Nephron progenitor cell (in vitro differentiated cells): ENCODE measurements at regions not wholly inside any gene's neighbourhood (a gene's known extent, or its start where the extent isn't known, plus 50 kb on each side); places are given as distances from the start of the nearest gene placed in this dataset.
A peak's percentile ranks its signal among the peaks of the same experiment; 100 is the strongest.

Experiments
- DNase-seq: peaks from one replicate; pipeline ENCODE4 v3.0.0; 2021
- H3K27ac Mint-ChIP-seq: 2 replicates; pipeline ENCODE4 v1.8.0; 2021; ENCODE audit warnings: mild to moderate bottlenecking, moderate library complexity, mixed read lengths
- H3K27me3 Mint-ChIP-seq: 2 replicates; pipeline ENCODE4 v1.8.0; 2021; ENCODE audit warnings: mild to moderate bottlenecking, low read depth, mixed read lengths; ENCODE audit not compliant: poor library complexity
- H3K36me3 Mint-ChIP-seq: 2 replicates; pipeline ENCODE4 v1.8.0; 2021; ENCODE audit warnings: low read depth, mixed read lengths
- H3K4me1 Mint-ChIP-seq: 2 replicates; pipeline ENCODE4 v1.8.0; 2021; ENCODE audit warnings: mixed read lengths
- H3K4me3 Mint-ChIP-seq: 2 replicates; pipeline ENCODE4 v1.8.0; 2021; ENCODE audit warnings: mild to moderate bottlenecking, moderate library complexity, mixed read lengths
- H3K9me3 Mint-ChIP-seq: 2 replicates; pipeline ENCODE4 v1.8.0; 2021; ENCODE audit warnings: mild to moderate bottlenecking, moderate library complexity, mixed read lengths
- TF ChIP-seq, protein P1 (sequence below): fragments of 200-600 bp; sonication (generic); IDR thresholded peaks from 2 replicates; pipeline ENCODE4 v1.5.0; 2021; ENCODE audit warnings: antibody characterized with exemption

DNA sequence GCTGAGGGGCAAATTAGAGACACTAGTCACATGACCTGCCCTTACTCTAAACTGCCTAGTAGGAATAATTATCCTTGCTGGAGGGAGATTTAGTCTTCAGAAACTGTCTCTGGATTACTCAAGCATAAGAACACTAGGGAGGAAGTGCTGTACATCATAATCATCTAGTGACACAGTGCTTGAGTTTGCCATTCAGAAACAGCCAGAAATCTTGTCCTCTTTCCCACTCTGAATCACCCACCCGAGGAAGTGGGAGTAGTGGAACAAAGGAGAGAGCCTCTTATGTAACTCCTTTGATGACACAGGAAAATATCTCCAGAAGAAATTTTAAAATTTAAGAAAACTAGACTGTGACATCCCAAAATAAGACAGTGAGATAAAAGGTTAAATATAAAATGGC lies 69.3 kb upstream of the PCDH19 start:
- no peak for DNase-seq
- TF ChIP-seq, protein P1, sequence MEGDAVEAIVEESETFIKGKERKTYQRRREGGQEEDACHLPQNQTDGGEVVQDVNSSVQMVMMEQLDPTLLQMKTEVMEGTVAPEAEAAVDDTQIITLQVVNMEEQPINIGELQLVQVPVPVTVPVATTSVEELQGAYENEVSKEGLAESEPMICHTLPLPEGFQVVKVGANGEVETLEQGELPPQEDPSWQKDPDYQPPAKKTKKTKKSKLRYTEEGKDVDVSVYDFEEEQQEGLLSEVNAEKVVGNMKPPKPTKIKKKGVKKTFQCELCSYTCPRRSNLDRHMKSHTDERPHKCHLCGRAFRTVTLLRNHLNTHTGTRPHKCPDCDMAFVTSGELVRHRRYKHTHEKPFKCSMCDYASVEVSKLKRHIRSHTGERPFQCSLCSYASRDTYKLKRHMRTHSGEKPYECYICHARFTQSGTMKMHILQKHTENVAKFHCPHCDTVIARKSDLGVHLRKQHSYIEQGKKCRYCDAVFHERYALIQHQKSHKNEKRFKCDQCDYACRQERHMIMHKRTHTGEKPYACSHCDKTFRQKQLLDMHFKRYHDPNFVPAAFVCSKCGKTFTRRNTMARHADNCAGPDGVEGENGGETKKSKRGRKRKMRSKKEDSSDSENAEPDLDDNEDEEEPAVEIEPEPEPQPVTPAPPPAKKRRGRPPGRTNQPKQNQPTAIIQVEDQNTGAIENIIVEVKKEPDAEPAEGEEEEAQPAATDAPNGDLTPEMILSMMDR, result no peak
- H3K4me3 Mint-ChIP-seq, result no peak overlapping the region
- peaks cover 6% of the 10 kb centered on the region for H3K9me3 Mint-ChIP-seq
- no peaks in the 10 kb centered on the region for H3K36me3 Mint-ChIP-seq
- H3K4me1 Mint-ChIP-seq, result peaks cover 39% of the 10 kb centered on the region
- H3K27ac Mint-ChIP-seq, result no peak overlapping the region
- H3K27me3 Mint-ChIP-seq, result peaks cover 2% of the 10 kb centered on the region

DNA sequence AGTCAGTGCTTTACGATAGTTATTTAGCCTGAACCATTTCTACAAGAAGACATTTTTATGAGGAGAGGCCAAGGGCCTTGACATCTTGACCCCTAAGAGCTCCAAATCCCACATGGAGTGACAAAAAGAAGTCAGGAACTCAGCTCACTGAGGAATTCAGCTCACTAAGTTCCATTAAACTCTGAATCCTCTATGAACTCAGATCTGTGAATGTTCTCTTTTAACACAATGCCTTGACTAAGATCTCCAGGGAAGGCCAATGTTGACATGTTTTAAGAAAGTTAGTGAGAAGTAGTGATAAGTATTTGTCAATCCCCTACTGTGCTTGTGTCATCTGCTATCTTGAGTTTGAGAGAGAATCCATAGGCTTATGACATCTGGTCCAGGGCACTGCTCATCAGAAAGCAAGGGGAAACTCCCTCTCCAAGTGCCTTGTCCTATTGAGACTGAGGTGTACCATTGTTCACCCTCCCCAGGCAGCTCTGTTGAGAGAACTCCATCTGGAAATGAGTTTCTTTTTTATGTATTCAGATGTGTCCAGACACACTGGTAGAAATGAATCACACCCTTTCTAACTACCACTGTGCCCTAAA lies 68.7 kb upstream of the PCDH19 start:
- TF ChIP-seq, protein P1, result no peak
- H3K4me3 Mint-ChIP-seq, result peak overlapping the region; percentile 7

DNA sequence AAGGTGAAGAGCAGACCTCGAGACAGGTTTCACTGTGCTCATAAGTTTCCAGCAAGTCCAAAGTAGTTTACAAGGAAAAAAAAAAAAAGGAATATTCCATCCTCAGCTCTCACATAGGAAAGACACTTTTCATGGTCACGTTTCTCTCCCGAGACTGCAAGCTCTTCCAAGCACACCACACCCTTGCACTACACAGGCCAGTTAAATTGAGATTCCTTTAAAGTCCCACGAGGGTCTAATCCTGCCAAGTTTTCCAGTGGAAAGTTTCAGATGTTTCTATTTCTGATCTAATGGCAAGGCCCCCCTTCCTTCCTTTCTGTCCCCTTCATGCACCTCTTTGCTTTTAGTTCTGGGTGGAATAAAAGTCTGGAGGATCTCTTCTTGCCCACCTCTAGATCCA lies 67.9 kb upstream of the PCDH19 start:
- peaks cover 9% of the 10 kb centered on the region for H3K9me3 Mint-ChIP-seq
- H3K36me3 Mint-ChIP-seq, result no peaks in the 10 kb centered on the region
- peaks cover 2% of the 10 kb centered on the region for H3K27me3 Mint-ChIP-seq
- TF ChIP-seq, protein P1, result no peak
- no peak for DNase-seq
- peaks cover 39% of the 10 kb centered on the region for H3K4me1 Mint-ChIP-seq
- H3K4me3 Mint-ChIP-seq, result no peak overlapping the region
- H3K27ac Mint-ChIP-seq, result no peak overlapping the region

More for the DNA sequence above, 68.7 kb upstream of the PCDH19 start:
- H3K4me1 Mint-ChIP-seq, result peaks cover 39% of the 10 kb centered on the region
- peaks cover 2% of the 10 kb centered on the region for H3K27me3 Mint-ChIP-seq
- peaks cover 9% of the 10 kb centered on the region for H3K9me3 Mint-ChIP-seq
- H3K36me3 Mint-ChIP-seq, result no peaks in the 10 kb centered on the region
- H3K27ac Mint-ChIP-seq, result peak overlapping the region; percentile 87
- DNase-seq, result peak; percentile 8

DNA sequence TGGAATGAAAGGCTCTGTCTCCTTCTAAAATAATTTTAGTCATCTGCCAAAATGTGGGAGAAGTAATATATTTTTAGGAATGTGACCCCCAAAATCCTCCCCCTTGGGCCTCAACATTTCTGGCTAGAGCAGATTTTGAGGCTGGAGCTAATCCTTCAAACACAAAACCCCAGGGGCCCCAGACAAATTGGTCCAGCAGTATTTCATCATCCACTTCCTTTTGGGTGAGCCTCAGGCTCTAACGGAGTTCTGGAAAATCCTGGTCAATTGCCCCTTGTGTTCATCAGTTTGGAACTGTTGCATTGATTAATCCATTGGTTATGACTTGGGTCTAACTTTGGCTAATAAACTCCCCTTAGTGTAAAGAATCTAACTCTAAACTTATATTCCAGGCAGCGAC lies 67.4 kb upstream of the PCDH19 start:
- TF ChIP-seq, protein P1, result no peak
- Mint-ChIP-seq H3K4me1 (peaks cover 39% of the 10 kb centered on the region), H3K4me3 (no peak overlapping the region), H3K27me3 (peaks cover 2% of the 10 kb centered on the region), H3K27ac (no peak overlapping the region), H3K36me3 (no peaks in the 10 kb centered on the region), H3K9me3 (peaks cover 9% of the 10 kb centered on the region)
- no peak for DNase-seq
